H9 (cell line): ENCODE measurements at regions not wholly inside any gene's neighbourhood (a gene's known extent, or its start where the extent isn't known, plus 50 kb on each side); places are given as distances from the start of the nearest gene placed in this dataset.
"Not testable (repeated sequence)": the region's sequence is repeated elsewhere in the genome, so short reads cannot be mapped to it uniquely, and the experiment has no call there.

ENCODE experiments used
- DNase-seq: peaks from one replicate; pipeline ENCODE4 v3.0.0-alpha.2; 2017
- H2AFZ ChIP-seq: one replicate; pipeline ENCODE4 v1.6.1; 2013; ENCODE audit warnings: mild to moderate bottlenecking, low read length, control low read depth, moderate library complexity
- H2AK5ac ChIP-seq: 2 replicates; pipeline ENCODE4 v1.6.1; 2013; ENCODE audit warnings: low read length, control low read depth, mixed read lengths; ENCODE audit not compliant: insufficient read length
- H2BK120ac ChIP-seq: one replicate; pipeline ENCODE4 v1.6.1; 2013; ENCODE audit warnings: low read depth, mild to moderate bottlenecking, low read length, control low read depth, inconsistent platforms; ENCODE audit not compliant: poor library complexity, severe bottlenecking
- H2BK12ac ChIP-seq: 2 replicates; pipeline ENCODE4 v1.6.1; 2013; ENCODE audit warnings: low read length, control low read depth, mixed read lengths, low read depth; ENCODE audit not compliant: insufficient read length
- H2BK15ac ChIP-seq: 2 replicates; pipeline ENCODE4 v1.6.1; 2013; ENCODE audit warnings: low read depth, low read length, control low read depth
- H2BK20ac ChIP-seq: one replicate; pipeline ENCODE4 v1.6.1; 2013; ENCODE audit warnings: low read depth, mild to moderate bottlenecking, low read length, control low read depth, inconsistent platforms; ENCODE audit not compliant: poor library complexity, severe bottlenecking
- H2BK5ac ChIP-seq: 2 replicates; pipeline ENCODE4 v1.6.1; 2013; ENCODE audit warnings: low read length, control low read depth, mixed read lengths; ENCODE audit not compliant: insufficient read length
- H3K14ac ChIP-seq: 2 replicates; pipeline ENCODE4 v1.6.1; 2013; ENCODE audit warnings: low read length, control low read depth; ENCODE audit not compliant: insufficient read depth
- H3K18ac ChIP-seq: 2 replicates; pipeline ENCODE4 v1.6.1; 2013; ENCODE audit warnings: low read depth, mild to moderate bottlenecking, mixed read lengths, low read length, control low read depth; ENCODE audit not compliant: insufficient read length
- H3K23ac ChIP-seq: 2 replicates; pipeline ENCODE4 v1.6.1; 2013; ENCODE audit warnings: low read length, control low read depth, mixed read lengths, low read depth; ENCODE audit not compliant: insufficient read length
- H3K23me2 ChIP-seq: 2 replicates; pipeline ENCODE4 v1.6.1; 2013; ENCODE audit warnings: low read depth, mild to moderate bottlenecking, mixed read lengths, low read length, control low read depth; ENCODE audit not compliant: insufficient read length, poor library complexity, severe bottlenecking
- H3K27ac ChIP-seq: 2 replicates; pipeline ENCODE4 v1.5.1; 2013; ENCODE audit warnings: low read length, control low read depth, mixed read lengths, low read depth; ENCODE audit not compliant: insufficient read length
- H3K27me3 ChIP-seq: 2 replicates; pipeline ENCODE4 v1.6.1; 2013; ENCODE audit warnings: low read length, control low read depth, inconsistent platforms; ENCODE audit not compliant: insufficient read depth
- H3K4ac ChIP-seq: 2 replicates; pipeline ENCODE4 v1.6.1; 2013; ENCODE audit warnings: low read depth, mild to moderate bottlenecking, control low read depth, inconsistent platforms, low read length, moderate library complexity
- H3K4me1 ChIP-seq: 2 replicates; pipeline ENCODE4 v1.6.1; 2013; ENCODE audit warnings: low read length, control low read depth, inconsistent platforms; ENCODE audit not compliant: insufficient read depth
- H3K4me2 ChIP-seq: 2 replicates; pipeline ENCODE4 v1.6.1; 2013; ENCODE audit warnings: low read length, control low read depth, mixed read lengths; ENCODE audit not compliant: insufficient read length, insufficient read depth
- H3K56ac ChIP-seq: 2 replicates; pipeline ENCODE4 v1.6.1; 2013; ENCODE audit warnings: low read depth, mild to moderate bottlenecking, mixed read lengths, low read length, control low read depth; ENCODE audit not compliant: insufficient read length
- H3K79me1 ChIP-seq: 2 replicates; pipeline ENCODE4 v1.6.1; 2013; ENCODE audit warnings: low read depth, mild to moderate bottlenecking, moderate library complexity, low read length, control low read depth, inconsistent platforms; ENCODE audit not compliant: insufficient read depth, poor library complexity, severe bottlenecking
- H3K79me2 ChIP-seq: 2 replicates; pipeline ENCODE4 v1.6.1; 2013; ENCODE audit warnings: low read length, control low read depth, inconsistent platforms; ENCODE audit not compliant: insufficient read depth
- H3K9ac ChIP-seq: 2 replicates; pipeline ENCODE4 v1.6.1; 2013; ENCODE audit warnings: low read length, control low read depth, mixed read lengths; ENCODE audit not compliant: insufficient read length; ENCODE audit errors: extremely low read depth
- H3K9me3 ChIP-seq: one replicate; pipeline ENCODE4 v1.6.1; 2013; ENCODE audit warnings: low read depth, low read length, inconsistent platforms; ENCODE audit not compliant: control insufficient read depth
- H3T11ph ChIP-seq: one replicate; pipeline ENCODE4 v1.6.1; 2013; ENCODE audit warnings: mild to moderate bottlenecking, low read length, control low read depth, inconsistent platforms
- H4K20me1 ChIP-seq: one replicate; pipeline ENCODE4 v1.6.1; 2013; ENCODE audit not compliant: control insufficient read depth, insufficient read length, insufficient read depth
- H4K5ac ChIP-seq: 2 replicates; pipeline ENCODE4 v1.6.1; 2013; ENCODE audit warnings: low read depth, mild to moderate bottlenecking, mixed read lengths, low read length, control low read depth; ENCODE audit not compliant: insufficient read length
- H4K8ac ChIP-seq: replicated peaks from 2 replicates; pipeline ENCODE4 v1.6.1; 2013; ENCODE audit warnings: low read length, control low read depth, mixed read lengths, low read depth; ENCODE audit not compliant: insufficient read length
- H4K91ac ChIP-seq: 2 replicates; pipeline ENCODE4 v1.6.1; 2013; ENCODE audit warnings: low read depth, mild to moderate bottlenecking, moderate library complexity, mixed read lengths, low read length, control low read depth; ENCODE audit not compliant: insufficient read length
- H3K27ac Mint-ChIP-seq, 3 experiments: 2 replicates in 2 of 3; 3 replicates in 1 of 3; pipeline ENCODE4 v1.8.0; 2020 to 2021; ENCODE audit warnings: mixed read lengths in 3 of 3, mild to moderate bottlenecking in 1 of 3, moderate library complexity in 1 of 3
- H3K27me3 Mint-ChIP-seq: 2 replicates; pipeline ENCODE4 v1.8.0; 2021; ENCODE audit warnings: low read depth, mild to moderate bottlenecking, moderate library complexity, mixed read lengths
- H3K36me3 Mint-ChIP-seq, 3 experiments: 2 replicates in 2 of 3; 3 replicates in 1 of 3; pipeline ENCODE4 v1.8.0; 2020 to 2021; ENCODE audit warnings: low read depth in 3 of 3, mixed read lengths in 3 of 3; ENCODE audit not compliant: insufficient read depth in 1 of 3
- H3K4me1 Mint-ChIP-seq, 2 experiments: 2 replicates each; pipeline ENCODE4 v1.8.0; 2020; ENCODE audit warnings: mixed read lengths in 2 of 2
- H3K4me3 Mint-ChIP-seq, 2 experiments: 2 replicates in 1 of 2; 3 replicates in 1 of 2; pipeline ENCODE4 v1.8.0; 2020 to 2021; ENCODE audit warnings: mild to moderate bottlenecking in 2 of 2, mixed read lengths in 2 of 2, moderate library complexity in 1 of 2
- H3K9me3 Mint-ChIP-seq, 2 experiments: 2 replicates in 1 of 2; 3 replicates in 1 of 2; pipeline ENCODE4 v1.8.0; 2020; ENCODE audit warnings: mild to moderate bottlenecking in 2 of 2, mixed read lengths in 2 of 2, moderate library complexity in 1 of 2
- WGBS: extraction: QIAGEN DNeasy Blood & Tissue Kit; methylation state at CpG from one replicate; pipeline ENCODE4 v1.1.7; 2013; ENCODE audit warnings: missing lambda C conversion rate, low lambda C conversion rate, mixed read lengths; ENCODE audit not compliant: insufficient read length; ENCODE audit errors: extremely low coverage; 5-methylcytosine and 5-hydroxymethylcytosine counted together

DNA sequence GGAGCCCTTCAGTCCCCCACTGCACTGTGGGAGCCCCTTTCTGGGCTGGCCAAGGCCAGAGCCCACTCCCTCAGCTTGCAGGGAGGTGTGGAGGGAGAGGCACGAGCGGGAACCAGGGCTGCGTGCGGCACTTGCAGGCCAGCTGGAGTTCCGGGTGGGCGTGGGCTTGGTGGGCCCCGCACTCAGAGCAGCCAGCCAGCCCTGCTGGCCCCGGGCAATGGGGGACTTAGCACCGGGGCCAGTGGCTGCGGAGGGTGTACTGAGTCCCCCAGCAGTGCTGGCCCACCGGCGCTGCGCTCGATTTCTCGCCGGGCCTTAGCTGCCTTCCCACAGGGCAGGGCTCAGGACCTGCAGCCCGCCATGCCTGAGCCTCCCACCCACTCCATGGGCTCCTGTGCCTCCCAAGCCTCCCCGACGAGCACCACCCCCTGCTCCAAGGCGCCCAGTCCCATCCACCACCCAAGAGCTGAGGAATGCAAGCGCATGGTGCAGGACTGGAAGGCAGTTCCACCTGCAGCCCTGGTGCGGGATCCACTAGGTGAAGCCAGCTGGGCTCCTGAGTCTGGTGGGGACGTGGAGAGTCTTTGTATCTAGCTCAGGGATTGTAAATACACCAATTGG lies 776.2 kb downstream of the KCTD8 start:
- H3K9me3 ChIP-seq, H2BK15ac ChIP-seq, H2BK120ac ChIP-seq, DNase-seq, H3K4me3 Mint-ChIP-seq, H3K27ac Mint-ChIP-seq, H3K36me3 Mint-ChIP-seq, H4K91ac ChIP-seq, H4K5ac ChIP-seq, H3K79me2 ChIP-seq, H2AFZ ChIP-seq, H3K27ac ChIP-seq, H3K4ac ChIP-seq, H3K18ac ChIP-seq, H2AK5ac ChIP-seq, H4K8ac ChIP-seq, H3K23me2 ChIP-seq, H3T11ph ChIP-seq, H3K4me1 Mint-ChIP-seq, H3K9ac ChIP-seq, H3K4me2 ChIP-seq, H3K9me3 Mint-ChIP-seq, H2BK12ac ChIP-seq, H3K23ac ChIP-seq, H2BK5ac ChIP-seq, H3K79me1 ChIP-seq, H3K14ac ChIP-seq, H3K27me3 Mint-ChIP-seq, H3K4me1 ChIP-seq, H2BK20ac ChIP-seq, H4K20me1 ChIP-seq, H3K27me3 ChIP-seq, H3K56ac ChIP-seq: not testable (repeated sequence)
- WGBS = no CpG with 5 or more reads among the region's 23 CpGs
